Endothelial cell of umbilical vein (primary cell): ENCODE measurements at regions not wholly inside any gene's neighbourhood (a gene's known extent, or its start where the extent isn't known, plus 50 kb on each side); places are given as distances from the start of the nearest gene placed in this dataset.

Experiments
- BruUV-seq: library from RNA; stranded (reverse); fragments of 400-500 nt; replicated peaks from 2 replicates; lab custom pipeline; 2021; lab: Mats Ljungman, UMichigan
- CTCF ChIA-PET: fragments of 300-600, 350-600 bp; sonication (Branson Sonifier 250); formaldehyde crosslinking; loops from one replicate; lab custom pipeline; 2021; ENCODE audit warnings: antibody characterized with exemption, inconsistent platforms; lab: Charles Lee
- POLR2A ChIA-PET: fragments of 300-600, 350-600 bp; sonication (Branson Sonifier 250); formaldehyde crosslinking; loops from one replicate; lab custom pipeline; 2021; ENCODE audit warnings: antibody characterized with exemption, inconsistent platforms; lab: Charles Lee
- DNase-seq: peaks from one replicate; pipeline ENCODE4 v3.0.0-alpha.2; 2011; ENCODE audit warnings: low read depth, low spot score
- FAIRE-seq: peaks from 2 replicates; lab custom pipeline; 2011; peaks lifted over from hg19 to GRCh38; lab: Jason Lieb, UNC
- H2AFZ ChIP-seq: 2 replicates; pipeline ENCODE4 v1.6.0; 2012; ENCODE audit warnings: low read depth, low read length, control low read depth, inconsistent platforms
- H3K27ac ChIP-seq: 2 replicates; pipeline ENCODE4 v1.5.1; 2011; ENCODE audit warnings: low read depth, mild to moderate bottlenecking, control low read depth, low read length, moderate library complexity; ENCODE audit not compliant: insufficient read depth
- H3K27me3 ChIP-seq, 2 experiments: 2 replicates each; pipeline versions ENCODE4 v1.6.0 to v1.6.1; 2011; ENCODE audit warnings: low read length in 2 of 2, mixed read lengths in 1 of 2; ENCODE audit not compliant: control insufficient read depth in 2 of 2, insufficient read depth in 2 of 2
- H3K36me3 ChIP-seq, 2 experiments: 2 replicates in 1 of 2; 3 replicates in 1 of 2; pipeline ENCODE4 v1.5.1; 2011; ENCODE audit warnings: low read length in 2 of 2, mild to moderate bottlenecking in 1 of 2, moderate library complexity in 1 of 2; ENCODE audit not compliant: control insufficient read depth in 2 of 2, insufficient read depth in 2 of 2; ENCODE audit errors: extremely low read depth in 1 of 2
- H3K4me1 ChIP-seq: 3 replicates; pipeline ENCODE4 v1.5.1; 2011; ENCODE audit warnings: mild to moderate bottlenecking, low read length; ENCODE audit not compliant: control insufficient read depth, insufficient read depth; ENCODE audit errors: extremely low read depth
- H3K4me2 ChIP-seq: 2 replicates; pipeline ENCODE4 v1.6.1; 2011; ENCODE audit warnings: low read length, control low read depth, mixed read lengths; ENCODE audit not compliant: insufficient read depth
- H3K4me3 ChIP-seq, 3 experiments: fragments of 200-600 bp in 1 of 3; sonication (generic), shearing (Covaris generic) in 1 of 3; replicated peaks in 1 of 3; 2 replicates each; pipeline ENCODE4 v1.5.1; 2011 to 2016; ENCODE audit warnings: control low read depth in 3 of 3, low read length in 3 of 3, mild to moderate bottlenecking in 2 of 3, inconsistent platforms in 1 of 3, low read depth in 1 of 3, moderate library complexity in 1 of 3; ENCODE audit not compliant: insufficient read depth in 1 of 3
- H3K79me2 ChIP-seq: 2 replicates; pipeline ENCODE4 v1.6.0; 2012; ENCODE audit warnings: low read length, inconsistent platforms; ENCODE audit not compliant: control insufficient read depth, insufficient read depth
- H3K9ac ChIP-seq: replicated peaks from 2 replicates; pipeline ENCODE3; 2011; ENCODE audit warnings: low read length, control low read depth; ENCODE audit not compliant: insufficient read depth; ENCODE audit errors: extremely low read depth
- H3K9me1 ChIP-seq: replicated peaks from 3 replicates; pipeline ENCODE4 v1.6.0; 2011; ENCODE audit warnings: mild to moderate bottlenecking, low read length; ENCODE audit not compliant: control insufficient read depth, insufficient read depth; ENCODE audit errors: extremely low read depth
- H3K9me3 ChIP-seq: replicated peaks from 2 replicates; pipeline ENCODE4 v1.5.1; 2012; ENCODE audit warnings: low read length, inconsistent platforms; ENCODE audit not compliant: control insufficient read depth, insufficient read depth
- H4K20me1 ChIP-seq: replicated peaks from 2 replicates; pipeline ENCODE3; 2011; ENCODE audit warnings: mild to moderate bottlenecking, low read length; ENCODE audit not compliant: control insufficient read depth, insufficient read depth; ENCODE audit errors: extremely low read depth
- CTCF ChIP-seq, 2 donors: IDR thresholded peaks; 1 replicate in 1 of 2; 2 replicates in 1 of 2; pipeline ENCODE4 v1.5.1; 2011; ENCODE audit warnings: low read length in 2 of 2, mild to moderate bottlenecking in 2 of 2, moderate library complexity in 2 of 2, control low read depth in 1 of 2, inconsistent platforms in 1 of 2, low read depth in 1 of 2; ENCODE audit not compliant: insufficient read depth in 1 of 2; ENCODE audit errors: extremely low read depth in 1 of 2
- EZH2 ChIP-seq: IDR thresholded peaks from 2 replicates; pipeline ENCODE4 v1.6.1; 2012; ENCODE audit warnings: borderline replicate concordance, low read depth, mild to moderate bottlenecking, moderate library complexity, low read length, inconsistent platforms; ENCODE audit not compliant: severe bottlenecking
- FOS ChIP-seq: IDR thresholded peaks from 2 replicates; pipeline ENCODE4 v1.6.1; 2011; ENCODE audit warnings: mild to moderate bottlenecking, low read length, moderate library complexity, borderline replicate concordance; ENCODE audit not compliant: insufficient read depth
- GATA2 ChIP-seq: IDR thresholded peaks from 2 replicates; pipeline ENCODE4 v1.7.0; 2011; ENCODE audit warnings: low read depth, mild to moderate bottlenecking, moderate library complexity, mixed read lengths, low read length; ENCODE audit not compliant: insufficient read length, insufficient read depth
- JUN ChIP-seq: IDR thresholded peaks from 2 replicates; pipeline ENCODE4 v1.6.1; 2011; ENCODE audit warnings: borderline replicate concordance, low read depth; ENCODE audit not compliant: insufficient read length, insufficient read depth
- MYC ChIP-seq: IDR thresholded peaks from one replicate; pipeline ENCODE4 v1.6.1; 2011; ENCODE audit warnings: mild to moderate bottlenecking, low read depth, low read length
- POLR2A ChIP-seq: IDR thresholded peaks from 2 replicates; pipeline ENCODE4 v1.6.1; 2012; ENCODE audit warnings: low read depth, mild to moderate bottlenecking, control low read depth, low read length
- POLR2AphosphoS5 ChIP-seq: IDR thresholded peaks from 2 replicates; pipeline ENCODE4 v1.6.1; 2012; ENCODE audit warnings: low read depth, mild to moderate bottlenecking, control low read depth, low read length, moderate library complexity; ENCODE audit not compliant: insufficient read depth
- dilution Hi-C: fragments of 300-500 bp; cut with MboI; formaldehyde crosslinking; loops from one replicate; pipeline ENCODE4 v1.15.0; 2019; ENCODE audit warnings: low sequenced_read_pairs; ENCODE audit not compliant: extremely low pct_ligation_motif_present
- intact Hi-C: fragments of 100-400 bp; cut with micrococcal nuclease; formaldehyde crosslinking; loops from one replicate; pipeline ENCODE4 v1.10.0; 2022
- TF ChIP-seq, protein P1 (sequence below): IDR thresholded peaks from 2 replicates; pipeline ENCODE4 v1.6.1; 2011; ENCODE audit not compliant: insufficient read depth, insufficient read length

DNA sequence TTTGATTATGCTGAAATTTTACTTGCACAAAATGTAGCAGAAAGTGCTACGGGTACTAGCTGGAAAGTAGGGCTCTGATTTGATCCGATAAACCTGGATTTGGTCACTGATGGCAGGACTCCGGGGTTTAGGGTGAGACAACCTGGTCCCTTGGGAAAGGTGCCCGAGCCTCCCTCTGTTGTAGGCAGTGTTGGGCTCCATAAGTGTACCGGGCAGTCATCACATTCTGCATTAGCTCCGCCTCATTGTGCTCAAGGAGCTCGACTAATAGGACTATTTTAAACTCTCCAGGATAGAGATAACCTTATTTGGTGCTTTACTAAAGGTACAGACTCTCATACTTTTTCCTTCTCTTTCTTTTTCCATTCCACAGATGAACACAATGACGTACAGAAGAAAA is 117.6 kb downstream of the UTRN start:
- POLR2A ChIA-PET: no interaction called here
- Histone ChIP-seq H3K27ac (no peak overlapping the region), H3K36me3 (peaks cover 0 to 2% of the 10 kb centered on the region in 2 experiments), H3K79me2 (peaks cover 59% of the 10 kb centered on the region), H4K20me1 (peaks cover 10% of the 10 kb centered on the region), H2AFZ (no peak overlapping the region), H3K9me3 (no peaks in the 10 kb centered on the region), H3K27me3 (no peaks in the 10 kb centered on the region), H3K4me1 (peaks cover 14% of the 10 kb centered on the region), H3K9ac (no peak overlapping the region), H3K9me1 (no peaks in the 10 kb centered on the region), H3K4me2 (no peak overlapping the region), H3K4me3 (no peak overlapping the region)
- no peak for FAIRE-seq
- dilution Hi-C loops (no loop called here), intact Hi-C loops (no loop called here)
- BruUV-seq: no TSS peak
- CTCF ChIA-PET: no interaction called here
- no peak for DNase-seq
- TF ChIP-seq POLR2AphosphoS5 (no peak), FOS (no peak), CTCF (IDR thresholded peaks at IDR 0.05; ENCODE audit: extremely low read depth in 1 of 2, insufficient read depth in 1 of 2, low read depth in 1 of 2, low read length in 2 of 2) (no peak), MYC (no peak), EZH2 (no peak), GATA2 (no peak), JUN (no peak), POLR2A (no peak)
- TF ChIP-seq, protein P1, sequence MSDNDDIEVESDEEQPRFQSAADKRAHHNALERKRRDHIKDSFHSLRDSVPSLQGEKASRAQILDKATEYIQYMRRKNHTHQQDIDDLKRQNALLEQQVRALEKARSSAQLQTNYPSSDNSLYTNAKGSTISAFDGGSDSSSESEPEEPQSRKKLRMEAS: no peak
